K562 (cell line): ENCODE measurements at regions not wholly inside any gene's neighbourhood (a gene's known extent, or its start where the extent isn't known, plus 50 kb on each side); places are given as distances from the start of the nearest gene placed in this dataset.

Experiments
- E2F8 ChIP-seq: fragments of 450-650 bp; IDR thresholded peaks from 2 replicates; pipeline ENCODE4 v1.7.1; 2018; ENCODE audit warnings: mild to moderate bottlenecking, low read depth; ENCODE audit not compliant: partially characterized antibody
- HNRNPLL ChIP-seq: fragments of 200-400 bp; formaldehyde crosslinking; IDR thresholded peaks from 2 replicates; pipeline ENCODE4 v1.6.1; 2017; ENCODE audit warnings: low read length, low read depth, mild to moderate bottlenecking; ENCODE audit not compliant: poor library complexity, severe bottlenecking
- NCOA1 ChIP-seq: fragments of 450-650 bp; IDR thresholded peaks from 2 replicates; pipeline ENCODE4 v1.6.1; 2016; ENCODE audit warnings: low read depth
- NR2C2 ChIP-seq, 2 experiments: fragments of 200-800 bp in 1 of 2; sonication (Bioruptor generic) in 1 of 2; sonication (generic) in 1 of 2; formaldehyde crosslinking in 1 of 2; IDR thresholded peaks; 2 replicates each; pipeline versions ENCODE4 v1.6.1 to v1.8.0; 2016 to 2022; ENCODE audit warnings: mild to moderate bottlenecking in 1 of 2, missing compliant biosample characterization in 1 of 2, missing genetic modification characterization in 1 of 2, missing genetic modification reagents in 1 of 2
- TBL1XR1 ChIP-seq, 2 experiments: IDR thresholded peaks; 2 replicates each; pipeline ENCODE4 v1.6.1; 2012; ENCODE audit warnings: improper control_type of control experiment in 2 of 2, low read length in 2 of 2, mild to moderate bottlenecking in 1 of 2
- ZFP36 ChIP-seq: fragments of 150-350 bp; IDR thresholded peaks from 2 replicates; pipeline ENCODE4 v1.6.1; 2018; ENCODE audit warnings: low read length, low read depth; ENCODE audit not compliant: partially characterized antibody
- ZFX ChIP-seq: sonication (generic); formaldehyde crosslinking; IDR thresholded peaks from 2 replicates; pipeline ENCODE4 v1.8.0; 2022; ENCODE audit warnings: mild to moderate bottlenecking, missing genetic modification reagents, moderate library complexity
- TF ChIP-seq, protein P1 (sequence below), 3 experiments: IDR thresholded peaks in 2 of 3; conservative IDR thresholded peaks in 1 of 3; 2 replicates each; pipeline ENCODE4 v1.5.1; 2011 to 2012; ENCODE audit warnings: low read length in 3 of 3, mild to moderate bottlenecking in 3 of 3, control low read depth in 2 of 3, improper control_type of control experiment in 1 of 3, inconsistent platforms in 1 of 3, low read depth in 1 of 3, mixed read lengths in 1 of 3, moderate library complexity in 1 of 3; ENCODE audit not compliant: insufficient read depth in 2 of 3

DNA sequence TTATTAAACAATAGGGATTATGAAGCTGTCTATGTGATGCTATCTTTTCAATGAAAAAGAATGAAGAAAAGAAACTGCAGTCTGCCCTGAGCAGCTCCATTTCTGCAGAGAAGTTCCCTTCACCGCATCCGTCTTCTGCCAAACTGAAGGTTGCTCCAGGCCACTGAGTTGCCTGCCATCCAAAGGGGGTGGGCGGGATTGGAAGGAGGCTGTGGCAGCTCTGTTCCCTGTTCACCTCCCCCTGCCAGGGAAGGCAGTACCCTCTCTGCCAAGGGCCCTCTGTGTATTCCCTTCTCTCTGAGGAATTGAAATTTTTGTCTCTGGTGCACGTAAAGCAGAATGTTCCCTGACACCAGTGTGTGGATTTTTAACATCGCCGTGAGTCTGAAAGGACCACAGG lies 243.1 kb upstream of the GHITM start:
- TF ChIP-seq HNRNPLL (no peak), TBL1XR1 (IDR thresholded peaks at IDR 0.05; ENCODE audit: low read length in 2 of 2) (no peak), ZFP36 (no peak), ZFX (CRISPR knock-in tag) (no peak), E2F8 (no peak), NR2C2 (CRISPR knock-in tag; IDR thresholded peaks at IDR 0.05) (no peak), NR2C2 (tag; IDR thresholded peaks at IDR 0.05) (no peak), NCOA1 (no peak)
- TF ChIP-seq, protein P1, sequence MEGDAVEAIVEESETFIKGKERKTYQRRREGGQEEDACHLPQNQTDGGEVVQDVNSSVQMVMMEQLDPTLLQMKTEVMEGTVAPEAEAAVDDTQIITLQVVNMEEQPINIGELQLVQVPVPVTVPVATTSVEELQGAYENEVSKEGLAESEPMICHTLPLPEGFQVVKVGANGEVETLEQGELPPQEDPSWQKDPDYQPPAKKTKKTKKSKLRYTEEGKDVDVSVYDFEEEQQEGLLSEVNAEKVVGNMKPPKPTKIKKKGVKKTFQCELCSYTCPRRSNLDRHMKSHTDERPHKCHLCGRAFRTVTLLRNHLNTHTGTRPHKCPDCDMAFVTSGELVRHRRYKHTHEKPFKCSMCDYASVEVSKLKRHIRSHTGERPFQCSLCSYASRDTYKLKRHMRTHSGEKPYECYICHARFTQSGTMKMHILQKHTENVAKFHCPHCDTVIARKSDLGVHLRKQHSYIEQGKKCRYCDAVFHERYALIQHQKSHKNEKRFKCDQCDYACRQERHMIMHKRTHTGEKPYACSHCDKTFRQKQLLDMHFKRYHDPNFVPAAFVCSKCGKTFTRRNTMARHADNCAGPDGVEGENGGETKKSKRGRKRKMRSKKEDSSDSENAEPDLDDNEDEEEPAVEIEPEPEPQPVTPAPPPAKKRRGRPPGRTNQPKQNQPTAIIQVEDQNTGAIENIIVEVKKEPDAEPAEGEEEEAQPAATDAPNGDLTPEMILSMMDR (IDR thresholded peaks at IDR 0.05 in 2 of 3, conservative IDR thresholded peaks at IDR 0.05 in 1 of 3; ENCODE audit: insufficient read depth in 2 of 3, low read depth in 1 of 3, low read length in 3 of 3), result no peak
